ENCODE measurements at regions not wholly inside any gene's neighbourhood (a gene's known extent, or its start where the extent isn't known, plus 50 kb on each side); places are given as distances from the start of the nearest gene placed in this dataset.

- TF ChIP-seq POLR2AphosphoS5 (IDR thresholded peaks at IDR 0.05) (no peak), EP300 (IDR thresholded peaks at IDR 0.05) (no peak), POLR2A (IDR thresholded peaks at IDR 0.05) (no peak)
- TF ChIP-seq, protein P1, sequence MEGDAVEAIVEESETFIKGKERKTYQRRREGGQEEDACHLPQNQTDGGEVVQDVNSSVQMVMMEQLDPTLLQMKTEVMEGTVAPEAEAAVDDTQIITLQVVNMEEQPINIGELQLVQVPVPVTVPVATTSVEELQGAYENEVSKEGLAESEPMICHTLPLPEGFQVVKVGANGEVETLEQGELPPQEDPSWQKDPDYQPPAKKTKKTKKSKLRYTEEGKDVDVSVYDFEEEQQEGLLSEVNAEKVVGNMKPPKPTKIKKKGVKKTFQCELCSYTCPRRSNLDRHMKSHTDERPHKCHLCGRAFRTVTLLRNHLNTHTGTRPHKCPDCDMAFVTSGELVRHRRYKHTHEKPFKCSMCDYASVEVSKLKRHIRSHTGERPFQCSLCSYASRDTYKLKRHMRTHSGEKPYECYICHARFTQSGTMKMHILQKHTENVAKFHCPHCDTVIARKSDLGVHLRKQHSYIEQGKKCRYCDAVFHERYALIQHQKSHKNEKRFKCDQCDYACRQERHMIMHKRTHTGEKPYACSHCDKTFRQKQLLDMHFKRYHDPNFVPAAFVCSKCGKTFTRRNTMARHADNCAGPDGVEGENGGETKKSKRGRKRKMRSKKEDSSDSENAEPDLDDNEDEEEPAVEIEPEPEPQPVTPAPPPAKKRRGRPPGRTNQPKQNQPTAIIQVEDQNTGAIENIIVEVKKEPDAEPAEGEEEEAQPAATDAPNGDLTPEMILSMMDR (IDR thresholded peaks at IDR 0.05), result no peak
- Histone ChIP-seq H3K36me3 (no peaks in the 10 kb centered on the region), H3K27ac (no peak overlapping the region), H3K4me3 (no peak overlapping the region), H3K27me3 (no peaks in the 10 kb centered on the region), H3K4me1 (no peaks in the 10 kb centered on the region), H3K9me3 (no peaks in the 10 kb centered on the region)
- no peak for DNase-seq (ENCODE audit: low spot score in 2 of 2)
- WGBS, result 71% methylated on average over 4 of the region's 4 CpGs
These were observed 284.7 kb downstream of the CMPK2 start for GRCh38 chr2:6580982-6581381.

DNA sequence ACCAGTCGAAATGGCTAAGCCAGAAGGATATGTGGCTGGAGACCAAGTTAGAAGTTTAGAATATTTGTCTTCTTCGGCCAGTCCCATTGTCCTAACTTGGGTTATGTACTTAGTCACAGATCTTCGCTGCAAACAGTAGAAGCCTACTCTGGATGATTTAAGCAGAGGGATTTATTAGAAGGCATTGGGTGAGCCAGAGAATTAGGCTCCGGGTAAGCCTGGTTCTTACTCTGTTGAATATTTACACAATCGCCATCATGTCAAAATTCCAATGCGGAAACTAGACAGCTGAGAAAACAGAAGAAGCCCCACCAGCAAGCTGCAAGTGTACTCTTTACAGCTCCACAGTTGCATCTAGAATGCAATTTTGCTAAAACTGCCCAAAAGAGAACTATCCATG is 276.6 kb downstream of the CMPK2 start:
- no peaks in the 10 kb centered on the region for H3K9me3 ChIP-seq
- TF ChIP-seq POLR2AphosphoS5 (IDR thresholded peaks at IDR 0.05), result no peak
- H3K27me3 ChIP-seq, result no peaks in the 10 kb centered on the region
- H3K36me3 ChIP-seq, result no peaks in the 10 kb centered on the region
- no peak for DNase-seq (ENCODE audit: low spot score in 2 of 2)
- no peak overlapping the region for H3K27ac ChIP-seq
- no peak overlapping the region for H3K4me3 ChIP-seq
- WGBS, result 91% methylated on average over 6 of the region's 6 CpGs
- no peaks in the 10 kb centered on the region for H3K4me1 ChIP-seq

- H3K27me3 ChIP-seq, result no peaks in the 10 kb centered on the region
- H3K27ac ChIP-seq, result no peak overlapping the region
- 60% methylated on average over 3 of the region's 3 CpGs for WGBS
- no peak for DNase-seq (ENCODE audit: low spot score in 2 of 2)
- H3K4me3 ChIP-seq, result no peak overlapping the region
- no peaks in the 10 kb centered on the region for H3K4me1 ChIP-seq
- no peaks in the 10 kb centered on the region for H3K36me3 ChIP-seq
- TF ChIP-seq POLR2A (IDR thresholded peaks at IDR 0.05), result no peak
- no peak for TF ChIP-seq EP300 (IDR thresholded peaks at IDR 0.05)
- no peak for TF ChIP-seq POLR2AphosphoS5 (IDR thresholded peaks at IDR 0.05)
- TF ChIP-seq, protein P1 (IDR thresholded peaks at IDR 0.05), result no peak
- no peaks in the 10 kb centered on the region for H3K9me3 ChIP-seq
These were observed 275.3 kb downstream of the CMPK2 start for GRCh38 chr2:6590442-6590841.

GRCh38 chr2:6602471-6602870 is 263.2 kb downstream of the CMPK2 start:
- no peak overlapping the region for H3K27ac ChIP-seq

GRCh38 chr2:6605836-6606505 is 259.7 kb downstream of the CMPK2 start:
- no peak for DNase-seq (ENCODE audit: low spot score in 2 of 2)
- WGBS, result 54% methylated on average over 7 of the region's 7 CpGs
- H3K4me3 ChIP-seq, result no peak overlapping the region
- no peaks in the 10 kb centered on the region for H3K4me1 ChIP-seq
- no peaks in the 10 kb centered on the region for H3K27me3 ChIP-seq
- no peak overlapping the region for H3K27ac ChIP-seq
- no peaks in the 10 kb centered on the region for H3K9me3 ChIP-seq
- TF ChIP-seq, protein P1 (IDR thresholded peaks at IDR 0.05), result no peak
- no peak for TF ChIP-seq POLR2AphosphoS5 (IDR thresholded peaks at IDR 0.05)
- no peak for TF ChIP-seq EP300 (IDR thresholded peaks at IDR 0.05)
- TF ChIP-seq POLR2A (IDR thresholded peaks at IDR 0.05), result no peak
- no peaks in the 10 kb centered on the region for H3K36me3 ChIP-seq

More at GRCh38 chr2:6602471-6602870, 263.2 kb downstream of the CMPK2 start:
- TF ChIP-seq POLR2AphosphoS5 (IDR thresholded peaks at IDR 0.05) (no peak), EP300 (IDR thresholded peaks at IDR 0.05) (no peak)
- WGBS, result 97% methylated on average over 4 of the region's 4 CpGs
- Histone ChIP-seq H3K4me1 (no peaks in the 10 kb centered on the region), H3K4me3 (no peak overlapping the region), H3K36me3 (no peaks in the 10 kb centered on the region), H3K9me3 (no peaks in the 10 kb centered on the region), H3K27me3 (no peaks in the 10 kb centered on the region)
- no peak for DNase-seq (ENCODE audit: low spot score in 2 of 2)

DNA sequence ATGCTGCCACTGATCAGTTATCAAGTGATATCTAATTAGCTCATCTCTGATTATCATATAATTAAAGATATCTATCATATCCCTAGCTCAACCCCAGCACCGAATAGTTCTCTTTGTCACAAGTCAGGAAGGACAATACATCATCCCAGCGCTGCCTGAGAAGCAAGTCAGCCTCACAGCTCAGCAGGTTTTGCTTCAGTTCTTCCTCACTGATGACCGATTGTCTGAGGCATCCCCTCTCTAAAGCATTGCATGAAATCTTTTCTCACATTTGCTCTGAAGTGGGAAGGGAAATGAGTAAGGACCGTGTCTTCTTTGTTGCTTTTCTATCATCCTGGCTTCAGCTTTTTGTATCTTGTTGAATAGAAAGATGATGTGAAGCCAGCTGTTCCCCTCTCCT is 247.9 kb downstream of the CMPK2 start:
- no peaks in the 10 kb centered on the region for H3K4me1 ChIP-seq
- H3K27ac ChIP-seq, result no peak overlapping the region
- H3K9me3 ChIP-seq, result peaks cover 12% of the 10 kb centered on the region
- H3K27me3 ChIP-seq, result no peaks in the 10 kb centered on the region
- TF ChIP-seq EP300 (IDR thresholded peaks at IDR 0.05) (no peak), POLR2A (IDR thresholded peaks at IDR 0.05) (no peak), POLR2AphosphoS5 (IDR thresholded peaks at IDR 0.05) (no peak)
- TF ChIP-seq, protein P1 (IDR thresholded peaks at IDR 0.05), result no peak
- H3K36me3 ChIP-seq, result no peaks in the 10 kb centered on the region
- H3K4me3 ChIP-seq, result no peak overlapping the region
- DNase-seq (ENCODE audit: low spot score in 2 of 2), result no peak
- 70% methylated on average over 4 of the region's 4 CpGs for WGBS
